Nephron progenitor cell (in vitro differentiated cells): ENCODE measurements at regions not wholly inside any gene's neighbourhood (a gene's known extent, or its start where the extent isn't known, plus 50 kb on each side); places are given as distances from the start of the nearest gene placed in this dataset.

Experiments
- DNase-seq: peaks from one replicate; pipeline ENCODE4 v3.0.0; 2021
- H3K27ac Mint-ChIP-seq: 2 replicates; pipeline ENCODE4 v1.8.0; 2021; ENCODE audit warnings: mild to moderate bottlenecking, moderate library complexity, mixed read lengths
- H3K27me3 Mint-ChIP-seq: 2 replicates; pipeline ENCODE4 v1.8.0; 2021; ENCODE audit warnings: mild to moderate bottlenecking, low read depth, mixed read lengths; ENCODE audit not compliant: poor library complexity
- H3K36me3 Mint-ChIP-seq: 2 replicates; pipeline ENCODE4 v1.8.0; 2021; ENCODE audit warnings: low read depth, mixed read lengths
- H3K4me1 Mint-ChIP-seq: 2 replicates; pipeline ENCODE4 v1.8.0; 2021; ENCODE audit warnings: mixed read lengths
- H3K4me3 Mint-ChIP-seq: 2 replicates; pipeline ENCODE4 v1.8.0; 2021; ENCODE audit warnings: mild to moderate bottlenecking, moderate library complexity, mixed read lengths
- H3K9me3 Mint-ChIP-seq: 2 replicates; pipeline ENCODE4 v1.8.0; 2021; ENCODE audit warnings: mild to moderate bottlenecking, moderate library complexity, mixed read lengths
- TF ChIP-seq, protein P1 (sequence below): fragments of 200-600 bp; sonication (generic); IDR thresholded peaks from 2 replicates; pipeline ENCODE4 v1.5.0; 2021; ENCODE audit warnings: antibody characterized with exemption

DNA sequence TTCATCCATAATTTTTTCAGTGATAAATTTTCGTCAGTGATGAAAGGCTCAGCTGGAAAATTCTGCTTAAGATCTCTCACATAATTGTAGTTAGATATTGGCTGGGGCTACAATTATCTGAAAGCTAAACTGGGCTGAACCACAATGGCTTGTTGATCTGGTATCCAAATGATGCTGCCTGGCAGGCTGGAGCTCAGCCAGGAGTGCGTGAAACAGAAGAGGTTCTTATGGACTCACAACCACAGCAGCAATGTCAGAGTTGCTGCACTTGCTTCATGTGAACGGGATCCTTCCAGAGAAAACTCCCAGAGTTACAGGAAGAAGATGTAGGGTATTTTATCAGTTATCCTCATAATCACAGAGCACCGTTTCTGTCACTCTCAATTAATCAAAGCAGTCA, 533.2 kb upstream of the POM121L12 start:
- Mint-ChIP-seq H3K9me3 (no peaks in the 10 kb centered on the region), H3K4me3 (no peak overlapping the region), H3K4me1 (no peaks in the 10 kb centered on the region), H3K27ac (no peak overlapping the region), H3K27me3 (peaks cover under 1% of the 10 kb centered on the region), H3K36me3 (no peaks in the 10 kb centered on the region)
- no peak for DNase-seq
- TF ChIP-seq, protein P1, sequence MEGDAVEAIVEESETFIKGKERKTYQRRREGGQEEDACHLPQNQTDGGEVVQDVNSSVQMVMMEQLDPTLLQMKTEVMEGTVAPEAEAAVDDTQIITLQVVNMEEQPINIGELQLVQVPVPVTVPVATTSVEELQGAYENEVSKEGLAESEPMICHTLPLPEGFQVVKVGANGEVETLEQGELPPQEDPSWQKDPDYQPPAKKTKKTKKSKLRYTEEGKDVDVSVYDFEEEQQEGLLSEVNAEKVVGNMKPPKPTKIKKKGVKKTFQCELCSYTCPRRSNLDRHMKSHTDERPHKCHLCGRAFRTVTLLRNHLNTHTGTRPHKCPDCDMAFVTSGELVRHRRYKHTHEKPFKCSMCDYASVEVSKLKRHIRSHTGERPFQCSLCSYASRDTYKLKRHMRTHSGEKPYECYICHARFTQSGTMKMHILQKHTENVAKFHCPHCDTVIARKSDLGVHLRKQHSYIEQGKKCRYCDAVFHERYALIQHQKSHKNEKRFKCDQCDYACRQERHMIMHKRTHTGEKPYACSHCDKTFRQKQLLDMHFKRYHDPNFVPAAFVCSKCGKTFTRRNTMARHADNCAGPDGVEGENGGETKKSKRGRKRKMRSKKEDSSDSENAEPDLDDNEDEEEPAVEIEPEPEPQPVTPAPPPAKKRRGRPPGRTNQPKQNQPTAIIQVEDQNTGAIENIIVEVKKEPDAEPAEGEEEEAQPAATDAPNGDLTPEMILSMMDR: no peak

DNA sequence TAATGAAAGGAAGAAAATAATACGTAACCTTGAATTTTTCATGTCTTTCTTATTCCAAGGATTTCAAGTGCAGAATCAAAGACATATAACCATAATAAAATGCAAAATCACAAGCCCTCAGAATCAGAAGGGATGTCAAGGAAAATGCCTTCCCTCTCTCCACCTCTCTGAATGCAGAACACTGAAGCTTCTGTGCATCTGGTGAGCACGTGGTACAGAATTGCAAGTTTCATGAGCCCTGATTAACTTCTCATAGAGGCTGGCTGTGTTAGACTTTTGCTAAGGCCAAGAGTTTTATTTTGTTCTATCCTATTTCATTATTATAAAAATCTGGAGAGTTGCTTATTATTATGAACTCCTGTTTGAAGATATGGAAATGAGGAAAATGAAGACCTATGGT, 533.7 kb upstream of the POM121L12 start:
- no peaks in the 10 kb centered on the region for H3K9me3 Mint-ChIP-seq
- no peak overlapping the region for H3K4me3 Mint-ChIP-seq
- no peaks in the 10 kb centered on the region for H3K36me3 Mint-ChIP-seq
- TF ChIP-seq, protein P1: no peak
- no peaks in the 10 kb centered on the region for H3K27me3 Mint-ChIP-seq
- no peak for DNase-seq
- no peak overlapping the region for H3K27ac Mint-ChIP-seq
- no peaks in the 10 kb centered on the region for H3K4me1 Mint-ChIP-seq

DNA sequence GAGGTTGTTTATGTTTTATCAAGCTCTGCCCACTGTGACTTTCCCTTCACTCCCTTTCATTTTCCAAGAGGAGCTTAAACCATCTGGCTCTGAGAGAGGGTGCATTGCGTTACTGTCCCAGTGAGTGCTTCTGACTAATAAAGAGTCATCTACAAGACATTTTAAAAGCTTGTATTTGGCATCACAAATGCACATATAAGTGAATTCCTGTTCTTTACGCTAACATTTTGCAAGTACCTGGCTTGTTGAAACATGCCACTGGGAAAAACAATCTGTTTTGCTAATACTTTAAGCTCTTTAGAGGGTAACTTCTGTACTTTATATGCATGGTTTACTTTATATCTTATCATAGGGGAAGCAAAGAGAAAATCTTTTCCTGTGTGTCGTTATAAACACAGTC, 534.6 kb upstream of the POM121L12 start:
- Mint-ChIP-seq H3K27ac (no peak overlapping the region), H3K27me3 (no peaks in the 10 kb centered on the region), H3K9me3 (no peaks in the 10 kb centered on the region), H3K4me3 (no peak overlapping the region), H3K4me1 (no peaks in the 10 kb centered on the region), H3K36me3 (no peaks in the 10 kb centered on the region)
- TF ChIP-seq, protein P1: no peak
- no peak for DNase-seq

- H3K36me3 Mint-ChIP-seq: no peaks in the 10 kb centered on the region
- no peaks in the 10 kb centered on the region for H3K27me3 Mint-ChIP-seq
- no peak overlapping the region for H3K4me3 Mint-ChIP-seq
- H3K9me3 Mint-ChIP-seq: no peaks in the 10 kb centered on the region
- H3K4me1 Mint-ChIP-seq: no peaks in the 10 kb centered on the region
- H3K27ac Mint-ChIP-seq: no peak overlapping the region
- no peak for DNase-seq
- TF ChIP-seq, protein P1: no peak
Observed at GRCh38 chr7:52498366-52498765, 537.1 kb upstream of the POM121L12 start.

- H3K4me1 Mint-ChIP-seq: no peaks in the 10 kb centered on the region
- H3K9me3 Mint-ChIP-seq: no peaks in the 10 kb centered on the region
- H3K27me3 Mint-ChIP-seq: peaks cover 6% of the 10 kb centered on the region
- H3K4me3 Mint-ChIP-seq: no peak overlapping the region
- TF ChIP-seq, protein P1: no peak
- H3K27ac Mint-ChIP-seq: no peak overlapping the region
- H3K36me3 Mint-ChIP-seq: no peaks in the 10 kb centered on the region
- no peak for DNase-seq
Observed at GRCh38 chr7:52486267-52486666, 549.2 kb upstream of the POM121L12 start.

GRCh38 chr7:52482076-52482475, 553.4 kb upstream of the POM121L12 start:
- no peak for DNase-seq

More at GRCh38 chr7:52482076-52482475, 553.4 kb upstream of the POM121L12 start:
- H3K27me3 Mint-ChIP-seq: peaks cover 6% of the 10 kb centered on the region
- H3K4me1 Mint-ChIP-seq: no peaks in the 10 kb centered on the region
- TF ChIP-seq, protein P1: no peak
- H3K9me3 Mint-ChIP-seq: no peaks in the 10 kb centered on the region
- no peak overlapping the region for H3K4me3 Mint-ChIP-seq
- no peaks in the 10 kb centered on the region for H3K36me3 Mint-ChIP-seq
- H3K27ac Mint-ChIP-seq: no peak overlapping the region
